ENCODE measurements at regions not wholly inside any gene's neighbourhood (a gene's known extent, or its start where the extent isn't known, plus 50 kb on each side); places are given as distances from the start of the nearest gene placed in this dataset.

DNA sequence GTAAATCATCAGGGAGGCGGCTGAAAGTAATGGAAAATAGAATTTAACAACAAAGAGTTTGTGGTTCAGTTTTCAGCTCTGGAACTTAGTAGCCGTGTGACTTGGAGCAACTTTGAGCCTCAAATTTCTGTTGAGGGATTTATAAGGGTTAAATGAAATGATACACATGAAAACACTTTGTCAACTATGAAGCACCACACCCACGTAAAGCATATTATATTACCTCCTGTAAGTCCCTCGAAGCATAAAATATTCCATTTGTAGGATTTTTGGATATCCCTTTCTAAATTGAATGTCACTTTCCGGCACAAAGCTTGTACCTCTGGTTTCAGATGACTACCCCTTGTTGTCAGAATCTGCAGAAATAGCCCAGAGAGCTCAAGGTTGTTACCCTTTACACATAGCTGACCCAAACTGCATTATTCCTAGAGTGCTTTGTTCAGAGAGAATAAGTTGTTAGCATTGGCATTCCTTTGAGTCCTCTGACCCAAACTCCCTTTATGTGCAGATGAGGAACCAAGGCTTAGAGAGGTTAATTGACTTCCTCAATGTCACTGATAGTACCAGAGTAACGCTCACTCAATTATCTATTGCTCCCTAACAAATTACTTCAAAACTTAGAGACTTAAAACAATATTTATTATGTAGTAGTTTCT, 187.9 kb upstream of the UMPS start:
- intact Hi-C loops (cut with micrococcal nuclease): no loop called here
- H3K4me3 Mint-ChIP-seq: no peak overlapping the region
- ATAC-seq (no peak), DNase-seq (no peak)
- H3K4me1 ChIP-seq (ENCODE audit: control insufficient read depth, insufficient read depth, low read length): no peaks in the 10 kb centered on the region
- peaks cover 21 to 40% of the 10 kb centered on the region in 2 donors for H3K27me3 Mint-ChIP-seq (ENCODE audit: low read depth in 2 of 2)
- no peaks in the 10 kb centered on the region for H3K36me3 ChIP-seq (ENCODE audit: control insufficient read depth, insufficient read depth, low read length)
- TF ChIP-seq, protein P1, sequence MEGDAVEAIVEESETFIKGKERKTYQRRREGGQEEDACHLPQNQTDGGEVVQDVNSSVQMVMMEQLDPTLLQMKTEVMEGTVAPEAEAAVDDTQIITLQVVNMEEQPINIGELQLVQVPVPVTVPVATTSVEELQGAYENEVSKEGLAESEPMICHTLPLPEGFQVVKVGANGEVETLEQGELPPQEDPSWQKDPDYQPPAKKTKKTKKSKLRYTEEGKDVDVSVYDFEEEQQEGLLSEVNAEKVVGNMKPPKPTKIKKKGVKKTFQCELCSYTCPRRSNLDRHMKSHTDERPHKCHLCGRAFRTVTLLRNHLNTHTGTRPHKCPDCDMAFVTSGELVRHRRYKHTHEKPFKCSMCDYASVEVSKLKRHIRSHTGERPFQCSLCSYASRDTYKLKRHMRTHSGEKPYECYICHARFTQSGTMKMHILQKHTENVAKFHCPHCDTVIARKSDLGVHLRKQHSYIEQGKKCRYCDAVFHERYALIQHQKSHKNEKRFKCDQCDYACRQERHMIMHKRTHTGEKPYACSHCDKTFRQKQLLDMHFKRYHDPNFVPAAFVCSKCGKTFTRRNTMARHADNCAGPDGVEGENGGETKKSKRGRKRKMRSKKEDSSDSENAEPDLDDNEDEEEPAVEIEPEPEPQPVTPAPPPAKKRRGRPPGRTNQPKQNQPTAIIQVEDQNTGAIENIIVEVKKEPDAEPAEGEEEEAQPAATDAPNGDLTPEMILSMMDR (IDR thresholded peaks at IDR 0.05): no peak
- no peaks in the 10 kb centered on the region for H3K9me3 Mint-ChIP-seq
- no peak overlapping the region for H3K27ac Mint-ChIP-seq
- WGBS (ENCODE audit: insufficient coverage): 77% methylated on average over 5 of the region's 6 CpGs
- no peaks in the 10 kb centered on the region for H3K4me1 Mint-ChIP-seq
- no peak overlapping the region for H3K27ac ChIP-seq (ENCODE audit: low read length)
- peaks cover 8% of the 10 kb centered on the region for H3K27me3 ChIP-seq (ENCODE audit: control insufficient read depth, insufficient read depth, low read length)
- no peaks in the 10 kb centered on the region for H3K9me3 ChIP-seq (ENCODE audit: control insufficient read depth, insufficient read depth, low read length)
- H3K4me3 ChIP-seq (ENCODE audit: low read length): no peak overlapping the region
- no peaks in the 10 kb centered on the region for H3K36me3 Mint-ChIP-seq

DNA sequence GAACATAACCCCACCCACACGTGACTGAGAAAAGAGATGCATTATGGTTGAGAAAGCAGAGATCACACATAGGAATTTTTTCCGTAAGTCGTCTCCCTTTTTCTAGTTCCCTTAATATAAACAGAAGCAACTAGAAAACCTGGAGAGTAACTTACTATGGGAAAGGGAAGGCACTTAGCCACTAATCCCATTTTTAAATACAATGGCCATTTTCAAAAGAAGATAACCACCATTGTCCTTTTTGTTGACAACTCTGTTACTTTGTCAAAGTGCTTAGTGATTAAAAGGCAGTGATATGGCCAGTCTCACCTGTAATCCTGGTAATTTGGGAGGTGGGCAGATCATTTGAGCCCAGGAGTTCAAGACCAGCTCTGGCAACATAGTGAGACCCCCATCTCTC, 184.4 kb upstream of the UMPS start:
- no CpG with 5 or more reads among the region's 3 CpGs for WGBS (ENCODE audit: insufficient coverage)
- H3K9me3 ChIP-seq (ENCODE audit: control insufficient read depth, insufficient read depth, low read length): no peaks in the 10 kb centered on the region
- H3K27ac ChIP-seq (ENCODE audit: low read length): no peak overlapping the region
- no peaks in the 10 kb centered on the region for H3K4me1 ChIP-seq (ENCODE audit: control insufficient read depth, insufficient read depth, low read length)
- peaks cover 10% of the 10 kb centered on the region for H3K27me3 ChIP-seq (ENCODE audit: control insufficient read depth, insufficient read depth, low read length)
- H3K4me1 Mint-ChIP-seq: no peaks in the 10 kb centered on the region
- peaks cover 39 to 61% of the 10 kb centered on the region in 2 donors for H3K27me3 Mint-ChIP-seq (ENCODE audit: low read depth in 2 of 2)
- ATAC-seq (no peak), DNase-seq (no peak)
- H3K36me3 Mint-ChIP-seq: no peaks in the 10 kb centered on the region
- H3K4me3 ChIP-seq (ENCODE audit: low read length): no peak overlapping the region
- no peaks in the 10 kb centered on the region for H3K36me3 ChIP-seq (ENCODE audit: control insufficient read depth, insufficient read depth, low read length)
- TF ChIP-seq, protein P1 (IDR thresholded peaks at IDR 0.05): no peak
- no peak overlapping the region for H3K27ac Mint-ChIP-seq
- intact Hi-C loops (cut with micrococcal nuclease): no loop called here
- H3K4me3 Mint-ChIP-seq: no peak overlapping the region
- H3K9me3 Mint-ChIP-seq: no peaks in the 10 kb centered on the region

DNA sequence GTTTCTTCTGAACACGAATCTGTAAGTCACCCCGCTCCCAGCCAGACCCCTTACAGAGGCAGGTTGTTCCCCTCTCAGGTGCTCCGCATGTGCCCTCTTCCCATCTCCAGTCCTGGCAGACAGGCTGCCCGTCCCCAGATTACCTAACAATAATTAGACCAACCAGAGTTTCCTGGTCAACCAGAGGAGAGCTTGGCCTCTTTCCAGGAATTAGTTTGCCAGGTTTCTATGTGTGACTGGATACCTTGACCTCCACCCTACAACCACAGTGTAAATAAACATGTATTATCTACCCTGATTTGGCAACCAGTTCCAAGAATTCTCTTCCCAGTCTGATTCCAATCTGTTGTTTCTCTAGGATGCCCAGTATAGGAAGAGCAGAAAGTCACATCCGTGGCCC, 178.0 kb upstream of the UMPS start:
- Mint-ChIP-seq H3K27ac (no peak overlapping the region), H3K4me3 (no peak overlapping the region), H3K9me3 (no peaks in the 10 kb centered on the region), H3K4me1 (peaks cover 0 to 7% of the 10 kb centered on the region in 2 donors), H3K27me3 (ENCODE audit: low read depth in 2 of 2) (peaks cover 49 to 59% of the 10 kb centered on the region in 2 donors), H3K36me3 (no peaks in the 10 kb centered on the region)
- no peak overlapping the region for H3K4me3 ChIP-seq (ENCODE audit: low read length)
- peaks cover 7% of the 10 kb centered on the region for H3K4me1 ChIP-seq (ENCODE audit: control insufficient read depth, insufficient read depth, low read length)
- H3K27ac ChIP-seq (ENCODE audit: low read length): no peak overlapping the region
- TF ChIP-seq, protein P1 (IDR thresholded peaks at IDR 0.05): no peak
- H3K9me3 ChIP-seq (ENCODE audit: control insufficient read depth, insufficient read depth, low read length): no peaks in the 10 kb centered on the region
- peaks cover 29% of the 10 kb centered on the region for H3K27me3 ChIP-seq (ENCODE audit: control insufficient read depth, insufficient read depth, low read length)
- ATAC-seq (no peak), DNase-seq (no peak)
- H3K36me3 ChIP-seq (ENCODE audit: control insufficient read depth, insufficient read depth, low read length): no peaks in the 10 kb centered on the region
- 78% methylated on average over 5 of the region's 5 CpGs for WGBS (ENCODE audit: insufficient coverage)
- intact Hi-C loops (cut with micrococcal nuclease): loop anchor here (10.0 kb wide), 1 partner anchor 197 kb away; no protein-coding TSS in a partner anchor

DNA sequence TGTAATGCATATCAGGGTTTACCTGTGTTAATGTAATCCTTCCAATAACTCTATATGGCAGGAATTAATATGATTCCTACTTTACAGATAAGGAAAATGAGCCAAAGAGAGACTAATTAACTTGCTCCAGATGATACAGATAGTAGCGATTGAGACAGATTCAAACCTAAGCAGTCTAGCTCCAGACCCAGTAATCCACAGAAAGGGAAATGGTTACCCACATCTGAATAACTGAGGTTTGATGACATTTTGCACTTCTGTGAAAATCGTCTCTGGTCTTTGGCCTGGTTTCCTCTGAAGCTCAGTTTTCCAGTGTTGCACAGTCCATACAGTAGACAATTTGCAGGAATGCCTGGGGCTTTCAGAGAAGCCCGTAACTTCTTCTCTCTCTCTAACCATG, 177.1 kb upstream of the UMPS start:
- Mint-ChIP-seq H3K4me3 (no peak overlapping the region), H3K36me3 (no peaks in the 10 kb centered on the region), H3K4me1 (peaks cover 0 to 7% of the 10 kb centered on the region in 2 donors), H3K27ac (no peak overlapping the region), H3K27me3 (ENCODE audit: low read depth in 2 of 2) (peaks cover 54 to 63% of the 10 kb centered on the region in 2 donors), H3K9me3 (no peaks in the 10 kb centered on the region)
- no peak for DNase-seq
- intact Hi-C loops (cut with micrococcal nuclease): loop anchor here (10.0 kb wide), 1 partner anchor 198 kb away; no protein-coding TSS in a partner anchor
- 33% methylated on average over 3 of the region's 3 CpGs for WGBS (ENCODE audit: insufficient coverage)
- peaks cover 7% of the 10 kb centered on the region for H3K4me1 ChIP-seq (ENCODE audit: control insufficient read depth, insufficient read depth, low read length)
- H3K4me3 ChIP-seq (ENCODE audit: low read length): no peak overlapping the region
- no peak overlapping the region for H3K27ac ChIP-seq (ENCODE audit: low read length)
- no peaks in the 10 kb centered on the region for H3K36me3 ChIP-seq (ENCODE audit: control insufficient read depth, insufficient read depth, low read length)
- H3K27me3 ChIP-seq (ENCODE audit: control insufficient read depth, insufficient read depth, low read length): peaks cover 29% of the 10 kb centered on the region
- TF ChIP-seq, protein P1 (IDR thresholded peaks at IDR 0.05): no peak
- peak in 1 of 3 donors; percentile 33 for ATAC-seq
- H3K9me3 ChIP-seq (ENCODE audit: control insufficient read depth, insufficient read depth, low read length): no peaks in the 10 kb centered on the region

Data from natural killer cell (primary cell).